Neural cell (in vitro differentiated cells): ENCODE measurements at regions not wholly inside any gene's neighbourhood (a gene's known extent, or its start where the extent isn't known, plus 50 kb on each side); places are given as distances from the start of the nearest gene placed in this dataset.

Experiments
- EZH2 ChIP-seq: fragments of 200-600, 300-800 bp; shearing (Covaris generic), sonication (generic); IDR thresholded peaks from 2 replicates; pipeline ENCODE4 v1.6.1; 2014; ENCODE audit warnings: antibody characterized with exemption, low read length, borderline replicate concordance, mild to moderate bottlenecking; ENCODE audit not compliant: insufficient read depth, poor library complexity, severe bottlenecking
- TF ChIP-seq, protein P1 (sequence below): fragments of 450-650 bp; IDR thresholded peaks from 2 replicates; pipeline ENCODE4 v1.5.1; 2014; ENCODE audit warnings: antibody characterized with exemption, mild to moderate bottlenecking, moderate library complexity; ENCODE audit not compliant: poor library complexity, severe bottlenecking
- TF ChIP-seq, protein P2 (sequence below): IDR thresholded peaks from 2 replicates; pipeline ENCODE4 v1.6.1; 2012; ENCODE audit warnings: borderline replicate concordance

DNA sequence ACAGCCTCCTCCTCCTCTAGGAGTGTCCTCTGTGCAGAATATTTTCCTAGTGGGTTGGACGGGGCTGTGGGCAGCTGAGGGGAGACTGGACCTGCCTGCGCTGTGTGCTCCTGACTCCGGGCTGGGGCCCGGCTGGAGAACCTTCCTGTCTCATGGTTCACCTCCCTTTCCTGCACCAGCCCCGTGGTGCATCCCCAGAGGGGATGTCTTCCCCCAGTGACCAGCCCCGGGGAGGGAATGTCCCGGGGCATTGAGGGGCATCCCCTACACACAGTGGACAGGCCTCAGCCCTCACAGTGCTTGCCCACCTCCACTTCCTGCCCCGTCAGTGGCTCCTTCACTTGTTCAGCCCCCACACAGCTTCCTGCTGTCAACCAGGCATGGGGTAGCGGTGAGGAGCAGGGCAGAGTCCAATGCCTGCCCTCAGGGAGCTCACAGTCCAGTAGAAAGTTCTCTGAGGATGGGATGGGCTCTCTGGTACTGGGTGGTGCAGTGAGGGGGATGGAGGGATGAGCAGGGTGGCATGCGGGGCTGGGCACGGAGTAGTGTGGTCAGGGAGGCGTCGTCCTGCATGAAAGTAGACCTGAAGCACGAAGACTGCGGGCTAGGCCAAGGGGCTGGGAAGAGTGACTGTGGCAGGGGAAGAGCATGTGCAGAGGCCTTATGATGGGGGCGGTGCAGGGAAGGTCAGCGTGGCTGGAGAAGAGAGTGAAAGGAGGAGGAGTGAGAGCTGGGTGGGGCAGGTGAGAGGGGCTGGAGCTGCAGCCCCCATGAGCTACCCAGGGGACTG is 52.1 kb upstream of the PITX1 start:
- TF ChIP-seq, protein P1, sequence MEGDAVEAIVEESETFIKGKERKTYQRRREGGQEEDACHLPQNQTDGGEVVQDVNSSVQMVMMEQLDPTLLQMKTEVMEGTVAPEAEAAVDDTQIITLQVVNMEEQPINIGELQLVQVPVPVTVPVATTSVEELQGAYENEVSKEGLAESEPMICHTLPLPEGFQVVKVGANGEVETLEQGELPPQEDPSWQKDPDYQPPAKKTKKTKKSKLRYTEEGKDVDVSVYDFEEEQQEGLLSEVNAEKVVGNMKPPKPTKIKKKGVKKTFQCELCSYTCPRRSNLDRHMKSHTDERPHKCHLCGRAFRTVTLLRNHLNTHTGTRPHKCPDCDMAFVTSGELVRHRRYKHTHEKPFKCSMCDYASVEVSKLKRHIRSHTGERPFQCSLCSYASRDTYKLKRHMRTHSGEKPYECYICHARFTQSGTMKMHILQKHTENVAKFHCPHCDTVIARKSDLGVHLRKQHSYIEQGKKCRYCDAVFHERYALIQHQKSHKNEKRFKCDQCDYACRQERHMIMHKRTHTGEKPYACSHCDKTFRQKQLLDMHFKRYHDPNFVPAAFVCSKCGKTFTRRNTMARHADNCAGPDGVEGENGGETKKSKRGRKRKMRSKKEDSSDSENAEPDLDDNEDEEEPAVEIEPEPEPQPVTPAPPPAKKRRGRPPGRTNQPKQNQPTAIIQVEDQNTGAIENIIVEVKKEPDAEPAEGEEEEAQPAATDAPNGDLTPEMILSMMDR = no peak
- TF ChIP-seq EZH2 = no peak
- TF ChIP-seq, protein P2, sequence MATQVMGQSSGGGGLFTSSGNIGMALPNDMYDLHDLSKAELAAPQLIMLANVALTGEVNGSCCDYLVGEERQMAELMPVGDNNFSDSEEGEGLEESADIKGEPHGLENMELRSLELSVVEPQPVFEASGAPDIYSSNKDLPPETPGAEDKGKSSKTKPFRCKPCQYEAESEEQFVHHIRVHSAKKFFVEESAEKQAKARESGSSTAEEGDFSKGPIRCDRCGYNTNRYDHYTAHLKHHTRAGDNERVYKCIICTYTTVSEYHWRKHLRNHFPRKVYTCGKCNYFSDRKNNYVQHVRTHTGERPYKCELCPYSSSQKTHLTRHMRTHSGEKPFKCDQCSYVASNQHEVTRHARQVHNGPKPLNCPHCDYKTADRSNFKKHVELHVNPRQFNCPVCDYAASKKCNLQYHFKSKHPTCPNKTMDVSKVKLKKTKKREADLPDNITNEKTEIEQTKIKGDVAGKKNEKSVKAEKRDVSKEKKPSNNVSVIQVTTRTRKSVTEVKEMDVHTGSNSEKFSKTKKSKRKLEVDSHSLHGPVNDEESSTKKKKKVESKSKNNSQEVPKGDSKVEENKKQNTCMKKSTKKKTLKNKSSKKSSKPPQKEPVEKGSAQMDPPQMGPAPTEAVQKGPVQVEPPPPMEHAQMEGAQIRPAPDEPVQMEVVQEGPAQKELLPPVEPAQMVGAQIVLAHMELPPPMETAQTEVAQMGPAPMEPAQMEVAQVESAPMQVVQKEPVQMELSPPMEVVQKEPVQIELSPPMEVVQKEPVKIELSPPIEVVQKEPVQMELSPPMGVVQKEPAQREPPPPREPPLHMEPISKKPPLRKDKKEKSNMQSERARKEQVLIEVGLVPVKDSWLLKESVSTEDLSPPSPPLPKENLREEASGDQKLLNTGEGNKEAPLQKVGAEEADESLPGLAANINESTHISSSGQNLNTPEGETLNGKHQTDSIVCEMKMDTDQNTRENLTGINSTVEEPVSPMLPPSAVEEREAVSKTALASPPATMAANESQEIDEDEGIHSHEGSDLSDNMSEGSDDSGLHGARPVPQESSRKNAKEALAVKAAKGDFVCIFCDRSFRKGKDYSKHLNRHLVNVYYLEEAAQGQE = no peak
